AG04450 (cell line): ENCODE measurements at regions not wholly inside any gene's neighbourhood (a gene's known extent, or its start where the extent isn't known, plus 50 kb on each side); places are given as distances from the start of the nearest gene placed in this dataset.

Experiments
- CTCF ChIA-PET: fragments of 300-600, 350-600 bp; formaldehyde crosslinking; extraction: SDS; loops from one replicate; lab custom pipeline; 2022; ENCODE audit warnings: antibody characterized with exemption, inconsistent platforms; lab: Charles Lee
- POLR2A ChIA-PET: fragments of 350-600 bp; formaldehyde crosslinking; extraction: SDS; loops from one replicate; lab custom pipeline; 2021; ENCODE audit warnings: antibody characterized with exemption, inconsistent platforms; lab: Yijun Ruan, JAX
- DNase-seq: peaks from one replicate; pipeline ENCODE4 v3.0.0-alpha.2; 2011; ENCODE audit warnings: low read depth, low spot score
- H3K27ac ChIP-seq: one replicate; pipeline ENCODE4 v1.5.1; 2012; ENCODE audit warnings: low read depth, low read length, control low read depth
- H3K27me3 ChIP-seq: one replicate; pipeline ENCODE4 v1.6.0; 2012; ENCODE audit warnings: low read length; ENCODE audit not compliant: control insufficient read depth, insufficient read depth
- H3K4me3 ChIP-seq: 2 replicates; pipeline ENCODE4 v1.5.1; 2011; ENCODE audit warnings: mild to moderate bottlenecking, low read depth, low read length, control low read depth
- H3K9me3 ChIP-seq: 2 replicates; pipeline ENCODE4 v1.5.1; 2012; ENCODE audit warnings: low read length; ENCODE audit not compliant: control insufficient read depth, insufficient read depth
- CTCF ChIP-seq: IDR thresholded peaks from 2 replicates; pipeline ENCODE4 v1.5.1; 2011; ENCODE audit warnings: low read depth, low read length, control low read depth, inconsistent platforms

DNA sequence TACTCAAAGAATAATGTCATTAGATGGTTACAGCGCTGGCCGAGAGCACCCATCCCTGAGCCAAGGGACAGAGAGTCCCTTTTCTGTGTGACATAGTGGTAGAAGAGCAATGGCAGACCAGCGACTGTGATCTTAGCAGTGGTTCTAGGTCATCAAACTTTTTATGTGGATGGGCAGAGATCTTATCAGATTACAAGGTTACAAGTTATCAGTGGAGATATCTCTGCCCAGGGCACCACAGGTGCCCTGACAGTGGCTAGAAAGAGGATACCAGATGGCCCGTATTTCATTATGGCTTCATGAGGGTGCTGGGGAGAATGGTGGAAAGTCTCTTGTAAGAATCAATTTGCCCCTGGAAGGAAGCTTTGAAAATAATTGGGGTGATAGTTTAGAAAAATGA is 62.7 kb downstream of the CYCS start:
- CTCF ChIA-PET: interaction anchor here (4.5 kb wide), 1 partner anchor 250 kb away, joined by 24 read pairs; no protein-coding TSS in a partner anchor
- POLR2A ChIA-PET: no interaction called here
- no peak for TF ChIP-seq CTCF
- H3K27me3 ChIP-seq: no peaks in the 10 kb centered on the region
- H3K27ac ChIP-seq: no peak overlapping the region
- no peak for DNase-seq
- H3K4me3 ChIP-seq: no peak overlapping the region
- H3K9me3 ChIP-seq: no peaks in the 10 kb centered on the region; the same call in 1 of the 2 replicates

GRCh38 chr7:25060487-25061055 is 64.5 kb downstream of the CYCS start:
- POLR2A ChIA-PET: no interaction called here
- CTCF ChIA-PET: interaction anchor here (1.5 kb wide), 1 partner anchor 9 kb away, joined by 5 read pairs; no protein-coding TSS in a partner anchor
- H3K27me3 ChIP-seq: no peaks in the 10 kb centered on the region
- no peak overlapping the region for H3K4me3 ChIP-seq
- no peak overlapping the region for H3K27ac ChIP-seq
- no peak for TF ChIP-seq CTCF
- no peak for DNase-seq
- no peaks in the 10 kb centered on the region; the same call in 1 of the 2 replicates for H3K9me3 ChIP-seq

- Histone ChIP-seq H3K9me3 (no peaks in the 10 kb centered on the region; the same call in 1 of the 2 replicates), H3K27ac (no peak overlapping the region), H3K4me3 (no peak overlapping the region), H3K27me3 (no peaks in the 10 kb centered on the region)
- CTCF ChIA-PET: no interaction called here
- POLR2A ChIA-PET: no interaction called here
- no peak for TF ChIP-seq CTCF
- no peak for DNase-seq
These were observed 65.5 kb downstream of the CYCS start for GRCh38 chr7:25059576-25059975.

DNA sequence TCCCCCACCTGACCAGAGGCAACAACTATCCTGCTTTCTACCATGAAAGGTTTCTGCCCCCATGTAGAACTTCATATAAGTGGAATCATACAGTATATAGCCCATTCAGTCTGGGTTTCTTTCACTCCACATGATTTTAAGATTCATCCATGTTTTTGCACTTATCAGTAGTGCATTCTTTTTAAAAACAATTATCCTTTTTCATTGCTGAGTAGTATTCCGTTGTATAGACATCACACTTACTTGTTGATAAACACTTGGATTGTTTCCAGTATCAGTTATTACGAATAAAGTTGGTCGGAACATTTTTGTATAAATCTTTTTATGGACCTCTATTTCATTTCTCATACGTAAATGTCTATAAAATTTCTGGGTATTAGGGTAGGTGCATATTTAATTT is 68.7 kb downstream of the CYCS start:
- POLR2A ChIA-PET: no interaction called here
- no peak overlapping the region for H3K4me3 ChIP-seq
- H3K27me3 ChIP-seq: no peaks in the 10 kb centered on the region
- TF ChIP-seq CTCF: no peak
- DNase-seq: no peak
- H3K27ac ChIP-seq: no peak overlapping the region
- H3K9me3 ChIP-seq: no peaks in the 10 kb centered on the region
- CTCF ChIA-PET: interaction anchor here (1.0 kb wide), 1 partner anchor 21 kb away, joined by 3 read pairs; no protein-coding TSS in a partner anchor

DNA sequence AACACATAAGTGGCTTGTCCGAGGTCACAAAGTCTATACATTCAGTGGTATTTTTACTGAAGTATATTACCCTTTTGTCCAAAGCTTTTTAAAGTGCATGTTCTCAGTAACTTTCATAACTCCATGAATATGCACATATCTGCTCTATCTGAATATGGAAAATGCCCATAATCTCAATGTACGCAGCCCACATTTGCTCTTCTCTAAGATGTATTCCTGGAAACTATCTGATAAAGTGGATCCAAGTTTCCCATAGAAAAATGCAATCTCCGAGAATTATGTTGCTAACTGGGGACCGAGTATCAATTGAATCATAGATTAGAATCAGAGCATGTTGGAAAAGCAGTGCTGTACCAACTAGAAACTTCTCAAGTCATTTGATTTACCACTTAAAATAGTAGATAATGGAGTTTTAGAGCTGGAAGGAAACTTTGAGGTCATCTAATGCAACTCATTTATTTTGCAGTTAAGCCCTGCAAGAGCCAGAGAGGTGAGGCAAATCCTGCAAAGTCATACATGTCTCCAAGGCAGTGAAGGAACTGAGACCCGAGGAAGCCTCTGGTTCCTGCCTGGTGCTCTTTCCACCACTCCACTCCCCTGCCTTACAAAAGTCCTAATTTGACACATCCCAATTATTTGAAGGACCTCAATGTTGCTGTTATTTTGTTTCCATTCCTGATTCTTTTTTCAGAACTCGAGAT is 69.4 kb downstream of the CYCS start:
- Histone ChIP-seq H3K9me3 (no peaks in the 10 kb centered on the region), H3K27ac (no peak overlapping the region), H3K4me3 (no peak overlapping the region), H3K27me3 (no peaks in the 10 kb centered on the region)
- ChIA-PET CTCF (no interaction called here), POLR2A (no interaction called here)
- DNase-seq: no peak
- no peak for TF ChIP-seq CTCF
